DMS153 (cell line): ENCODE measurements at regions not wholly inside any gene's neighbourhood (a gene's known extent, or its start where the extent isn't known, plus 50 kb on each side); places are given as distances from the start of the nearest gene placed in this dataset.

ENCODE experiments used
- DNase-seq: peaks from one replicate; lab custom pipeline; 2025; lab: John Stamatoyannopoulos, UW

DNA sequence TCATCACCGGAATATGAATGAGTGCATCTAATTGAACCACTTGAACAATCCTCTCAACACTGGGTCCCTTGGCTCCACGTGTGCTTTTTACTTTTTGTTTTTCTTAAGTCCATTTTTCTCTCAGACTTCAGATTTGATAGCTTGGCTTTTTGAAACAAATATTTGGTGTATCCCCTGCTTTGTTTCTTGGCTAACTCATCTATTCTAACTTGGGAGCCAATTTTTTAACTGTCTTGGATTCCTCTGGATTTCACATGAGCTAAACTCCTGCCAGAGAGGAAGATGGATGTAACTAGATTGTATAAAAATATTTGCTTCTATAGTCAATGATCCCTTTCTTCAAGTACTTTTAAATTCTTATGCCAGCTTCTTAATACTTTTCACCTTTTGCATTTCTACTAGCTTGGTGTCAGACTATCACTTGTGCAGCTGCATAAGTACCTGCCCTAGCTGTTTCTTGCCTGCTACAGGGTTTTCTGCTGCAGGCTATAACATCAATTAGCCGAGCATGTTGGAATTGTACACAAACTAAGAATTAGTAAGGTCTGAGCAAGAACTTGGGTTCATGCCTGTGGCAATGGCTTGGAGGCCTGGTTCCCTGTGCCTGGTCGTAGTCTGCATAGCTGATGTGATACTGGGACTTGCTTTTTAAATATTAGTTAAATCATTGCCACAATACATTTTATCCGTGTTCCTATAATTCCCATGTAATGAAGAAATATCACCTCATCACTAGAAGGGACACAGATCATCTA lies 281.5 kb downstream of the EN1 start:
- no peak for DNase-seq

DNA sequence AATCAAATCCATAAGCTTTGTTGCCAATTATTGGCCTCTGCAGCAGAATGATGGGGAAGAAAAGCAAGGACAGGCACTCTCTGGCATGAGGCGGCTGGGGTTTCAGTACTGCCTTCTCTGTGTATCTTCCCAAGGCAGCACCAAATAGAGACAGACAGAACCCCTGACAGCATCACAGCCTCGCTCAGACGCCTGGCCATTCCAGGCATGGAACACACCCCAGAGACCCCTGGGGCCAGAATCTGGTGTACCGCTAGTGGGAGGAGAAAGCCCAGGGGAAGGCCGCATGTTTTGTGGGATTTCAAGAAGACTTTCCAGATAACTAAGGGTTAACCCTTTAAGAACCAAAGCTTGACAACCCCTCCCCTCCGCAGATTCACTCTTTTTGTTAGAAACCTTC lies 282.1 kb downstream of the EN1 start:
- DNase-seq, result no peak

DNA sequence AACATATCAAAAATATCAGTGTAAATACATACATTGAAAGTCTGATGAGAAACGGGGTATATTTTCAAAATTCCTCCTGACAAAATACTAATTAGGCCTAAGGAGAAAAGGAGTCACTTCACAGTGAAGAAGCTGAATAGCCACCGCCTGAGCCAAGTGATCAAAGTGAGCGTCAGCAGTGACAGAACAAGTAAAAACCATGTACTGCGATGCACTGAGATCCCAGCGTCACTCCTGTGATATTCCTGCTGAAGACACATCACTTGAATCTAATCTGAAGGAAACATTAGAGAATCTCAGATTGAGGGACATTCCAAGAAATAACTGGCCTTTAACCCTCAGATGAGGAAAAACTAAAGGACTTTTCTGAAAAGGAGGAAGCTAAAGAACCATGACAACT lies 285.3 kb downstream of the EN1 start:
- no peak for DNase-seq

DNA sequence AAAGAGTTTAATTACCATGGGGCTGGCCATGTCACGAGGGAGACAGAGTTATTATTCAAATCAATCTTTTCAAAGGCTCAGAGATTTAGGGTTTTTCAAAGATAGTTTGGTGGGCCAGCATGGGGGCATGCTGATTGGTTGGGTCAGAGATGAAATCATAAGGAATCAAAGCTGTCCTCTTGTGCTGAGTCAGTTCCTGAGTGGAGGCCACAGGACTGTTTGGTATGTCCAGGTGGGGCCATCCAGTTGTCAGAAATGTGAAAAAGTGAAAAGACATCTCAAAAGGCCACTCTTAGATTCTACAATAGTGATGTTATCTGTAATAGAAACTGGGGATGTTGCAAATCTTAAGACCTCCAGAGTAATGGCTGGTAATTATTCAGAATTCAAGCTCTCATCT lies 288.6 kb downstream of the EN1 start:
- DNase-seq, result no peak

DNA sequence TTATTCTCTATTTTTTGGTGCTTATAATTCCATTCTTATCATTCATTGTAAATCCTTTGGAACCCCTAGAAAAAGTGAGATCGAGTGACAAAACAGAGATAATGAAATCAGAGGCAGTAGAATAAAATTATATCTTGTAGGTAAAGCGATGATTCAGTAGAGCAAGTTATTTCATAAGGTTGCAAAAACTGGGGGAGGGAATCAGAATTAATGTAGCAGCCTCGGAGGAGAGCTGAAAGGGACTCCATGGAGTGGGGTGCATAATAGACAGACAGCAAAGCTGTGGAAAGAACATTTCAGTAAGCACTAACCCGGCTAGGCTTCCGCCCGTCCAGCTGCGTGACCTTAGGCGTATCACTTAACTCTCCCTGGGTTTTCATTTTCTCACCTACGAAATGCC lies 289.7 kb downstream of the EN1 start:
- DNase-seq, result no peak

DNA sequence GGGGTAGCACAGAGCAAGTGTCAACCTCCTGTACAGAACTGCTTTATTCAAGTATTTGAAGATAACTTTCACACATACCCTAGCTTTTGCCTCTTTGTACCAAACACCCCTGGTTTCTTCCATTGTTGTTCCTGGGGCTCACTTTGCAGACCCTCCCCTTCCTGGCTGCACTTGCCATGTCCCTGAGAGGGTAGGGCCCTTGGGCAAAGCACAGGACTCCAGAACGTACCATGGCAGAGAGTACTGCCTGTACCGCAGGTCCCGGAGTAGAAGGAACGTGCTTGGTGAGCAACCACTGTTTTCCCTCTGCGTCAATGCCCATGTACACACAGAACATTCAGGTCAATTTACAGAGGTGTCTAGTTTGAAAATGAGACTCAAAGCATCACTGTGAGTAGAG lies 290.4 kb downstream of the EN1 start:
- no peak for DNase-seq

DNA sequence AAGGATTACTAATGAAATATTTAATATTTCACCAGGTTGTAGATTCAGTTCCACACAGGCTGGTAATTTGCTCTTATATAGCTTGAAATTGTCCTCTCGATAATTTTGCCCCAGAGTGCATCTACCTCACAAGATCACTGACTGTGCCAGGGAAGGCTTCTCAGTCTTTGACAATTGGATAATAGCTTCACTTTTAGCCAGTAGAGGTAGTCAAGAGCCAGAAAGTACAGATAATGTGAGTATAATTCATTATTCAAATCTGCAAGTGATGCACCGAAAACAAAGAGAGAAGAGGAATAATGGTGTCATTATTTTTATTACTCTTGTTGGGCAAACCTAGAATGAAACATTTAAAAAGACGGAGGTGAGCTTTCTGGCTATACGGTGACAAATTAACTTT lies 292.8 kb downstream of the EN1 start:
- no peak for DNase-seq

DNA sequence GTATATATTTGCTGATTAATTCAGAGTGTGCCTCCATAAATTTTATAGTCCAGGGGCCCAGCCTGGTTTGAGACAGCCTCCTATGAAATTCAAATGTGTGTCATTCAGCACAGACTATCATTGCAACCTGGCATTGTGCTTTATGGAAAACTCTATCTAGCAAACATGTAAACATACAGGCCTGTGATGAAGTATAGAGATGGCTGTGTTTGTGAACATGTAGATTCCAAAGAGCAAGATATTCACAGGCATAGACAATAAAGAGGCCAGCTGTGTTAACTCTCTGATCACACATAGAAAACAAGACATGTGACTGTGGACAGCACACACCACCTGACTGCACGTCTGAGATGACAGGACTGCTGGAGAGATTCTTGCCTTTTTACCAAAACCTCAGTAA lies 297.9 kb downstream of the EN1 start:
- DNase-seq, result no peak

DNA sequence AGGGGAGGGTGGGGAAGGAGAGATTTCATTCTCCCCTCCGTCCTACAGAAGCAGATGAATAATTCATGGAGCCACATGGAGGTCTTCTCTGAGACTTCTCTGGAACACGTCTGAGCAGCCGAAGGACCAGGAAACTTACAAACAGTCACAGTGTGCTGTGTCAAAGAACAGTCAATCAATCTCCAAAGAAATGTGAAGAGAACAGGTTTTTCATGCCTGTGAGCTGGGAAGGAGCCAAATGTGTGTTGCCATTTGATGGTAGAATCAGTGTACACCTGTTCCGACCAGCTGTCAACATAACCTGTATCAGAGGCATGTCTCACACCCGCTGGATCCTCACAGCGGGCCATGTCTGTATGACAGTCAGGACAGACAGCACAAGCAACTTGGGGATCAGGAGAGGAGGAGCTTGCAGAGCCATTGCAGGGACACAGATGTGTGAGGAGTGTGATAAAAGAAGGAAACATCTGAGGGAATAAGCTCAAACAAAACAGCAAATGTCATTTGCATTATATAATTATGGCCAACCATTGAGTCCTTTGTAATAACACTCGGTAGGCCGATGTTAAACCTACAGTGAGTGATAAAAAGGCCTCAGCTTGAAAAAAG lies 298.5 kb downstream of the EN1 start:
- no peak for DNase-seq

DNA sequence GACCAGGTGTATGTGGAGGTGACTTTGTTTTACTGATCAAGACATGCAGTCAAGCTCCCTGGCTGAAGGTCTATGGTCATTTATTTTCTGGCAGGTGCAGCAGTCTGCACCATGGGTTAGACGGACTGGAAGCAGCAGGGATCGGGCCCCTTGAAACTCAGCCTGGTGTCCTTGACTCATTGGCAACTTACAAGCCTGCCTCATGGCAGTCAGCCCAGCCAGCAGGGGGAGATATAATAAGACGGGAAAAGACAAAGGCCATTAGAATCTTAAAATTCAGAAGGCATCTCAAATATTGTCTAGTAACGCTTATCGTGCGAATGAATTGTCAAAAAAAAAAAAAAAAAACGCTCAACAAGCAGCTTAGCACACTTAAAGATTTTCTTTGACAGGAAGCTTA lies 308.2 kb downstream of the EN1 start:
- no peak for DNase-seq

DNA sequence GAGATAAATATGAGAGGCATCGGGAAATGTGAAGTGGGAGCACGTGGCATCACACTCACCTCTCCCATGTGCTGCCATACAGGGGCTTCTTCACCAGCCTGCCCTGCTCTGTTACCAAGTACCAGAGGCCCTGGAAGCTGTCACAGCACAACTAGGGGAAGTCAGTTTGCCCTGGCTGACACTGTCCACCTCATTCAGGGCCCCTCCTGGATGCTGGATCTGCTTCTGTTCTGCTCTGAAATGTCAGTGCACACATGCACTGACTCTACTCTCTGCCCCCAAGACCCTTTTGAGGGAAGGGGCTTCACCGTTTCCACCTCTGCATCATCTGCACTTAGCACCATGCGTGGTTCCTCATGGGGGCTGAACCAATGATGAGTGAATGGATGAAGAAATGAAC lies 311.1 kb downstream of the EN1 start:
- no peak for DNase-seq

DNA sequence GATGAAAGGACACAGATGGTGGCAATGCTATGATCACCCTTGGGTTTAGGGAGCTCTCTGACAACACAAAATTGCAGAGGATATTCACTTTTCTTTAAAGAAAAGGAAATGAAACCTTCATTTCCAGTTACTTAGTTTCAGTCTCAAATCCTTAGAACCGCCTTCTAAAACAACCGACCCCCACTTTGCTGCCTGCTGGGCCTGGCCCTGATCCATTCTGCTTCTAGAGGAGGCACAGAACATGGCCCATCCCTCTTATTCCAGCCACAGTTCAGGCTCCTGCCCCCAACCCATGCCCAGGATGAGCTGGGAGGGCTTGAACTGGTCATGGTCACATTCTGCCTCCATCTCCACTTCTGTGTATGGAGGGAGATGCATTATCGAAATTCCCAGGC lies 311.6 kb downstream of the EN1 start:
- no peak for DNase-seq

DNA sequence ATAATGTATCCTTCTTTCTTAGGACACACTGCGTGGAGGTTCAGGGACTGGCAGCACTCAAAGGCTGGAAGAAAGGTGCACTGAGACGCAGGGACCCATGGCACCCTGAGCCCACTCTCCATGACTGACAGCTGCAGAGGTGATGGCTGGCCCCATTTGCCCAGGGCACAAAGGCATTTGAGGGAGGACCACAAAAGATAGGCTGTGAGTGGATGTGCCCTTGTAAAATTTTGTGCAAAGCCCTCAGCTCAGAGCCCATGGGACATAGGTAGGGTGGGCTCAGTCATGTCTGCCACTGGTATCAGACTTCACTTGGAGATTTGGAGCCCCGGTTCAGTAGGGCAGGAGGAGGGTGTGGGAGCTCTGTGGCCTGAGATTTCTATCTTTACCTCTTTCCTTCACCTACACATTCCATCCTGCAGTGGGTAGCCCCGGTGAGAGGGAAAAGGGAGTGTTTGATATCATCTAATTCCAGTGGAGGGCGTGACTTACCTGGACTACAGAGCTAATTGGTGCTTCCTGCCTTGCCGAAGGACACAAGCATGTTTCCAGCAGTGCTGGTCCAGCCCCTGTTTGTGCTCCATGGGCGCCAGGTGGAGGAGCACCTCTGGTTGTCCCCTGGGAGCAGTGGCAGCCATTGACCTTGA lies 312.2 kb downstream of the EN1 start:
- DNase-seq, result no peak

DNA sequence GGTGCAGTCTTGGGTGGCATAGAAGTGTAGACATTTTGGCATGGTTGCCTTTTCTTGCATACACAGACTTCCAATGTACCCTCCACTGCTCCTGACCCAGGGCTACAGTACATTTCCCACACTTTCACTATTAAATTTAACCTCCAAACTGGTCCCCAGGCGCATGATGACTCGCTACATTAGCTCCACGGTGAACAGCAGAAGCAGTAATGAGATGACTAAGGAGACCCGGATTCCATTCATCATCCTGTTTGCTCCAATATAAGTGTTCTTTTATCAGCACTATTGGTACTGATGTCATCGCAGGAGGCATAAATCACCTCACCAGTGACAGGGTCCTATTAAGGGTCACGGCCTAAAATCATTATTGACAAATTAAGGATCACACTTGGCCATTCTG lies 316.5 kb downstream of the EN1 start:
- DNase-seq, result no peak

DNA sequence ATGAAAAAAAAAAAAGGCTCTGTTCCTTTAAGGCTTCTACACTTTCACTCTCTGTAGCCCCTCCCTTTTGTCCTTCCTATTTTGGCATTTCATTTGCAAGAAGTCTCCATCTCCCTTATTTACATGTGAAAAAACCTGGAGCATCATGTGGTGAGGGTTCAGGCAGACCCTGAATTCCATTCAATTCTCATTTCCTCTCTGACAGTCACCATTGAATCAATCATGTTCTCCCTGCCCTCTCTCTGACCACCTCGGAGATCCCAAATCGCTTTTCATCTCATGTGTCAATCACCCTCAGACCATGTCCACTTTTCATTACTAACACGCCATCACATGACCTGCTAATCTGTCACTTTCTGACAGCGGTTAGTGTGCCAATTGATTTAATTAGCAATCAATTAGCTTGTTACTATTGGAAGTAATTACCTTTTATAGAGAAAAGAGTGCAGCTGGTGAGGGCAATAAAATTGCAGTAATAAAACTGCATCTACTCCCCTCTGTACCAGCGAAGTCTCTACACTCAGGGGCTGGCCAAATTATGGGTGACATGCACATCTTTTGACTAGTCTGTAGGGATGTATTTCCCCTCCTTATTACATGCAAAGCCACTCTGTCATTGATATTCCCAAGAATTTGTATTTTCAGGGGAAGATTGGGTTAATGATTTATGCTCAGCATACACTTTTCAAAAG lies 317.4 kb downstream of the EN1 start:
- no peak for DNase-seq

DNA sequence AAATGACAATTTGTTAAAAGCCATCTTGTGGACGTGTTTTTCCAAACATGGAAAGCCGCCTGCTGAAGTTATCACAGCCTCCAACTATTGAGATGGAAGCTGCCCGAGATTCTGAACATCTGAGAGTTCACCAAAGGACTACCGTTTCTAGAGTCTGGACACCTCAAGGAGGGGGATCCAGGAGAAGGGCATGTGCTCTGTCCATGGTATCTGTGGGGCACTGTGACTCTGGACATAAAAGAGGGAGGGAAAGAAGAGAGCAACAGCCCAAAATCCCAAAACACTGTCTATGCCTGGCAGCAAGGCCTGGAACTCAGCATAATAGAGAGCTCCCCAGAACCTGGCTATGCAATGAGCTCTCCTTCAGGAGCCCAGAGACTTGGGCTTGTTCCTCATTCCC lies 319.9 kb downstream of the EN1 start:
- DNase-seq, result no peak

DNA sequence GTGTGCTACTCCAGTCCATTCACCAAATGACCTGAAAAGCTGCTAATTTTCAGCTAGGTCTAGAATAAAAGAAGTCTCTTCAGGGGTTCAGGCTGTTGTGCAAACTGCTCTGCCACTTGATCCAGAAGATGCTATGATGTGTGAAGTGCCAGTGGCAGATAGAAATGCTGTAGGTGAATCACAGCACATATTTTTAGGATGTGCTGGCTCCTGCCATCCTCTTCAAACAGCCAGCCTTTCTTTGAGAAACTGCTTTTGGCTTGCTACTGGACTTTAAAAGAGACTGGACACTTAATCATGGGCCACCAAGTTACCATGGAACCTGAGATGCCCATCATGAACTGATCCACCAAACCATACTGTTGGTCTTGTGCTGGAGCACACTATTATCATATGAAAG lies 322.1 kb downstream of the EN1 start:
- no peak for DNase-seq

DNA sequence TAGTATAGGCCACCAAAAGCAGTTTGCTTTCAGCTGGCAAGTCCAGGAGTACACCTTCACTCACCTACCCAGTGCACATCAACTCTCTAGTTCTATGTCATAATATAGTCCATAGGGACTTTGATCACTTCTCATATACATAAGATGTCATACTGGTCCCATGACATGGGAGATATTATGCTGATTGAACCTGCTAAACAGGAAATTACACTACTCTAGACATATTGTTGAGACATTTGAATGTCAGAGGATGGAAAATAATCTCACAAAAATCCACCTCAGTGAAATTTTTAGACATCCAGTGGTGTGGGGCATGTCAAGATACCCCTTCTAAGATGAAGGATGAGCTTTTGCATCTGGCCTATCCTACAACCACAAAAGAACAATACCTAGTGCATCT lies 322.5 kb downstream of the EN1 start:
- DNase-seq, result no peak

DNA sequence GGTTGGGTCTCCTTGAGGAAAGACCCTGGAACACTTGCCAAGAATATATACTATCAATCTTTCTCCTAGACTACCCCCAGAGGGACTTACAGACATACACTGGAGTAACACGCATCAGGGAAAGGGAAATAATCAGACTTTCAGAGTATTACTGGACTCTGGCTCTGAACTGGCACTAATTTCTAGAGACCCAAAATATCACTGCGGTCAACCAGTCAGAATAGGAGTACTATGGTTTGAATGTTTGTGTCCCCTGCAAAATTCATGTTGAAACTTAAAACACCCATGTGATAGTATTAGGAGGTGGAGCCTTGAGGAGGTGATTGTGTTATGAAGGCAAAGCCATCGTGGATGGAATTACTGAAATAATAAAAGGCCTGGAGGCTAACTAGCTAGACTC lies 323.7 kb downstream of the EN1 start:
- DNase-seq, result no peak

DNA sequence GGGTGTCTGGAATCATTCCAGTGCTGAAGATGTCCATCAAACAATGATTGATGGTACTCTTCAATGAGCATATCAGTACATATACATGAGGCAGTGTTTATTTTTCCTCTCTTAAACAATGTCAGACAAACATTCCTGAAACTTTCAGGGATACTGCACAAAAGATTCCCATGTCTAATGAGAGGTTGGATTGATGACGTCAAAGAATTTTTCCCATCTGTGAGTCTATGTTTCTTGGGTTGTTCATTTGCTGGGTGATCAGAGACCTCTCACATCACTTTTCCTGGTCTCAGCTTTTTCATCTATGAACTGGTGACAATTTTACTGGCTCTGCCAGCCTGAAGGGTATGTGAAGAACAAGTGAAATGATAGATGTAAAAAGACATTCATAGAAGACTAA lies 325.5 kb downstream of the EN1 start:
- no peak for DNase-seq

DNA sequence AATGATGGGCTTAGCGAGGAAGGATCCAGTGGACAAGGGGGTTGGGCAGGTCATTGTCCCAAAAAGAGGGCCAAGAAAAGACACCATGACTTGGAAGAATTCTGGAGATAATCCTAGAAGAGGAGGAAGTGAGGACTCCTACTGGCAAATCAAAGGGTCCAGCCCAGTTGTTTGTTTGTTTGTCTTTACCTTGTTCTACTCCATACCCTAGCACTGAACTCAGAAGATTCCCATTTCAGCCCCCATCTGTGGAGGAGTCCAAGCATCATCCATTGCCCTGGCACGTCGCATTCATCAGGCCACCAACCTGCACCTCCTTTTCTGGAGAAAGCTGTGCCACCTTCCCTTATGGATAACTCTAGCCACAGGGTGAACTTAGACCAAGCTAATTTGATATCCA lies 326.2 kb downstream of the EN1 start:
- DNase-seq, result no peak

DNA sequence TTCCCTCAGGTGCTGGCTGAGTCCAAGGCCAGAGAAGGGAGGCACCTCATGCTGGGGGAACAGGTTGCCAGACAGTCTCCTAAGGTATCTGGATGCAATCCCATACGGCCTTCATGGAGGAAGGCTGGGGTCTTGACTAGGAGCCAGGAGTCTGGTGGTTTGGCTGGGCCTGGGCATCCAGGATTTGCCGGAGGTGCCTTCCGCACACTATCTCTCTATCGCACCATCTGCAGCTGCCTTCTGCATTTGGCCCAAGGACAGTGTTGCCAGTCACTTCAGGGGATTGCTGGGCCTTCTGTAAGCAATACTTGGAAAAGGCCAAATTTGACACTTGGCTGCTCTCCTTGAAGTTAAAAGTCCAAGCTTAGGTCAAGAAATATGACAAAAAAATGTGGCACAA lies 327.2 kb downstream of the EN1 start:
- no peak for DNase-seq

DNA sequence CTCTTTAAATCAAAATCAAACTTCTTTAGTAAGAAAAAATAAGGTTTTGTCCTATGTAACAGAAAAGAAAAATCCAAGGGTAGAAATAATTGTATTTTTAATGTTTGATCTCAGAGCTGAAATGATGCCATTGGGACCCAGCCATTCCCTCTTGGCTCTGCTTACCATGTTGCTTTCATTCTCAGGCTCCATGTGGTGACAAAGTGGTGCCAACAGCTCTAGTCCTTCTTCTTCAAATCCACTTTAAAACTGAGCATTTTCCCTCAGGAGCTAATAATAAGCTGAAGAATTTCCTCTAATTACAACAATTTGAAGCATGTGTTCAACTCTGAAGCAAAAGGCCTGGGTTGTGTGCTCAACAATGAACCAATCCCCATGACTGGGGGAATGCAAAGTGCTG lies 327.9 kb downstream of the EN1 start:
- DNase-seq, result no peak
